Karpas-422 (cell line): ENCODE measurements at regions not wholly inside any gene's neighbourhood (a gene's known extent, or its start where the extent isn't known, plus 50 kb on each side); places are given as distances from the start of the nearest gene placed in this dataset.

Source experiments
- DNase-seq: peaks from one replicate; pipeline ENCODE4 v3.0.0-alpha.2; 2015
- H2AFZ ChIP-seq: fragments of 200-600 bp; sonication (generic); 2 replicates; pipeline ENCODE4 v1.6.1; 2014; ENCODE audit warnings: antibody characterized with exemption, low read length, mixed read lengths
- H3K27ac ChIP-seq: fragments of 200-600 bp; sonication (generic); 2 replicates; pipeline ENCODE4 v1.5.1; 2014; ENCODE audit warnings: mild to moderate bottlenecking, low read length, moderate library complexity
- H3K27me3 ChIP-seq: fragments of 200-600 bp; sonication (generic); 2 replicates; pipeline ENCODE4 v1.6.1; 2014; ENCODE audit warnings: low read length, mixed read lengths
- H3K36me3 ChIP-seq: fragments of 200-600 bp; sonication (generic); 2 replicates; pipeline ENCODE4 v1.6.1; 2014; ENCODE audit warnings: low read length, mixed read lengths; ENCODE audit not compliant: insufficient read depth
- H3K4me1 ChIP-seq: fragments of 200-600 bp; sonication (generic); 2 replicates; pipeline ENCODE4 v1.6.1; 2014; ENCODE audit warnings: mild to moderate bottlenecking, low read length, mixed read lengths
- H3K4me2 ChIP-seq: fragments of 200-600 bp; sonication (generic); 2 replicates; pipeline ENCODE4 v1.6.1; 2014; ENCODE audit warnings: low read length, low read depth, mild to moderate bottlenecking; ENCODE audit not compliant: poor library complexity, severe bottlenecking
- H3K4me3 ChIP-seq: fragments of 200-600 bp; sonication (generic); 2 replicates; pipeline ENCODE4 v1.5.1; 2014; ENCODE audit warnings: mild to moderate bottlenecking, antibody characterized with exemption, low read length, mixed read lengths
- H3K79me2 ChIP-seq: fragments of 200-600 bp; sonication (generic); 2 replicates; pipeline ENCODE4 v1.6.1; 2014; ENCODE audit warnings: mild to moderate bottlenecking, low read length, mixed read lengths
- H3K9ac ChIP-seq: fragments of 200-600 bp; sonication (generic); 2 replicates; pipeline ENCODE4 v1.6.0; 2014; ENCODE audit warnings: low read length
- H3K9me2 ChIP-seq: fragments of 200-600 bp; sonication (generic), shearing (Covaris generic); replicated peaks from 2 replicates; pipeline ENCODE4 v1.6.0; 2014; ENCODE audit warnings: mild to moderate bottlenecking, low read length, moderate library complexity; ENCODE audit not compliant: insufficient read depth
- H3K9me3 ChIP-seq: fragments of 300-700, 200-600 bp; sonication (generic); 2 replicates; pipeline ENCODE4 v1.6.1; 2014; ENCODE audit warnings: low read length, mixed read lengths
- H4K20me1 ChIP-seq: fragments of 200-600 bp; sonication (generic); 2 replicates; pipeline ENCODE4 v1.6.1; 2014; ENCODE audit warnings: mild to moderate bottlenecking, antibody characterized with exemption, low read length, low read depth; ENCODE audit not compliant: insufficient read depth

DNA sequence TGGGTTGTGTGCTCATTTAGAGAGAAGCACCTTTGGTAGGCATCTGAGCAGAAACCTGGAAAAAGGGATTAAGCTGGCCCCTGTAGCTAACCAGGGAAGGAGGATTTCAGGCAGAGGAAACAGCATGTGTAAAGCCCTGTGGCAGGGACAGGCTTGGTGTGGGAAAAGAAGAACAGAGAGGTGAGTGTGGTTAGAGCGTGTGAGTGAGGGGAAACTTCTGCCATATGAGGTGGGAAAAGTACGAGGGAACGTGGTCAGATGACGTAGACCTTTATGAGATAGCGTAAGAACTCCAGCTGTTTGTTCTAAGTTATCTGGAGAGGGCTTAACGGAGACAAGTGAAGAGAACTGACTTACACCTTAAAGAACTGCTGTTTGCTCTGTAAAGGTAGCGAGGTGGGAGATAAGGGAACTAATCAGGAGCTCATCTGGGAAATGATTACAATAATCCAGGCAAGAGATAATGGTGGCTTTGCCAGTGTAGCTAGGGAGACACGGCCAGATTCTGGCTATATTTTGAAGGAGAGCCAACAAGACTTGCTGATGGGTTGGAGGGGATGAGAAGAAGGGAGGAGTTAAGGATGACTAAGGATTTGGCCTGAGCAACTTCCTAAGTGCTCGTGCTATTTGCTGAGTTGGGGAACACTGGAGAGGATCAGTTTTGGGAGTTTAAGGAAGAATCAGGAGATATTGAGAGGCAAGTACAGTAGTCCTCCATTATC lies 234.0 kb downstream of the ETNK1 start:
- Histone ChIP-seq H3K9ac (no peak overlapping the region), H3K4me3 (no peak overlapping the region), H2AFZ (no peak overlapping the region), H3K4me2 (no peak overlapping the region), H3K27ac (no peak overlapping the region), H3K36me3 (no peaks in the 10 kb centered on the region), H3K9me2 (no peaks in the 10 kb centered on the region), H4K20me1 (no peaks in the 10 kb centered on the region), H3K27me3 (no peaks in the 10 kb centered on the region), H3K79me2 (no peaks in the 10 kb centered on the region), H3K4me1 (no peaks in the 10 kb centered on the region), H3K9me3 (no peaks in the 10 kb centered on the region)
- no peak for DNase-seq

DNA sequence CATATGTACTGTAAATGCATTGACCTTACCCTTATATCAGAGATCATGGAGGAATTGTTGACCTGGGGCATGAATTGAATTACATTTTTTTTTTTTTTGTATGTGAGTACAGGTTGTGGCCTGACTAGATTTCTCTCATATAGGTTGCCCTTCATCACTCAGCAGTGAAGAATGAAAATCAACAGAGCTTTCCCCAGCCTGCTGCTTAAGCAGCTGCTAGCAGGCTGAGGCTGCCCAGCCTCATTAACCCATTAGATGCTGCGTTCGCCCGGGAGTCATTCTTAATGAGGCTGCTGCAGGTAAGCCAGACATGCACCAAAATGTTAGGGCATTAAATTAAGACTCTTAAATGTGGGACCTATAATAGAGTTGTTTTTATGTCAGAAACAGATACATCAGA lies 236.0 kb downstream of the ETNK1 start:
- no peaks in the 10 kb centered on the region for H3K79me2 ChIP-seq

DNA sequence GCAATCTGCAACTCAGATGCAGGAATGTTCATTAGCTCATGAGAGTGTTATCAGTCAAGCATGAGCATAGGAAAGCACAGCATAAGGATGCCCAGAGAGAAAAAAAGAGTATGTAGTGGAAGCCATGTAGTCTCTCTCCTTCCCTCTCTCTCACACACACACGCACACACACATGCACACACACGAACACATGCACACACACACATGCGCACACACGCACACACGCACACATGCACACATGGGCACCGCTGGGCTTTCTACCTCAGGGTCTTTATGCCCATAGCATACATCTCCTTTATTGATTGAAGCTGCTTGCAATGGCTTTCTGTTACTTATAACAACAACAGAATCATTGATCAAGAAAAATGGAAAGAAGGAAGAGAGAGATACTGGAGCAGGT lies 240.9 kb downstream of the ETNK1 start:
- Histone ChIP-seq H3K4me2 (no peak overlapping the region), H3K9me3 (no peaks in the 10 kb centered on the region), H3K9me2 (no peaks in the 10 kb centered on the region)

More for the DNA sequence above, 236.0 kb downstream of the ETNK1 start:
- Histone ChIP-seq H3K27me3 (no peaks in the 10 kb centered on the region), H3K36me3 (no peaks in the 10 kb centered on the region), H3K4me3 (no peak overlapping the region), H4K20me1 (no peaks in the 10 kb centered on the region), H3K4me2 (no peak overlapping the region), H3K9me3 (no peaks in the 10 kb centered on the region), H3K9me2 (no peaks in the 10 kb centered on the region), H3K27ac (no peak overlapping the region), H3K9ac (no peak overlapping the region), H3K4me1 (no peaks in the 10 kb centered on the region), H2AFZ (no peak overlapping the region)
- no peak for DNase-seq

DNA sequence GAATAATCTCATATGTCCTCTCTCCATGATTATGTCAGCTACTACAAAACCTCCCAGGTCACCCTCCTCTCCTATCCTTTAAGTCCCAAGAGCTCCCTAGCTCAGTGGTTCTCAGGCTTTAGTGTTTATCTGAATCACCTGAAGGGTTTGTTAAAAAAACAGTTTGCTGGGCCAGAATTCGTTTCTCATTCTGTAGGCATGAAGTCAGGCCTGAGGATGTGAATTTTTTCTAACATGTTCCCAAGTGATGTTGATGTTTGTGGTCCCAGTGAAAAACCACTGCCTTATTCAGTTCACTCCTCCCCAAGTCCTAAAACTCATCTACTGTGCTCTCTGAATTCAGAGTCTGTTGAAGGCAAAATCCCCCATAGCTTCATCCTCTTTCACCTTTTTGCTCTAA lies 241.4 kb downstream of the ETNK1 start:
- Histone ChIP-seq H3K27me3 (no peaks in the 10 kb centered on the region), H3K4me1 (no peaks in the 10 kb centered on the region), H3K9me3 (no peaks in the 10 kb centered on the region), H3K36me3 (no peaks in the 10 kb centered on the region), H3K4me2 (no peak overlapping the region), H3K27ac (no peak overlapping the region), H2AFZ (no peak overlapping the region), H4K20me1 (no peaks in the 10 kb centered on the region), H3K79me2 (no peaks in the 10 kb centered on the region), H3K9ac (no peak overlapping the region), H3K9me2 (no peaks in the 10 kb centered on the region), H3K4me3 (no peak overlapping the region)
- DNase-seq: no peak

More for the DNA sequence above, 240.9 kb downstream of the ETNK1 start:
- H3K27ac ChIP-seq: no peak overlapping the region
- no peak for DNase-seq
- no peaks in the 10 kb centered on the region for H3K27me3 ChIP-seq
- H3K79me2 ChIP-seq: no peaks in the 10 kb centered on the region
- no peaks in the 10 kb centered on the region for H4K20me1 ChIP-seq
- no peak overlapping the region for H3K9ac ChIP-seq
- no peaks in the 10 kb centered on the region for H3K4me1 ChIP-seq
- H2AFZ ChIP-seq: no peak overlapping the region
- H3K4me3 ChIP-seq: no peak overlapping the region
- no peaks in the 10 kb centered on the region for H3K36me3 ChIP-seq

DNA sequence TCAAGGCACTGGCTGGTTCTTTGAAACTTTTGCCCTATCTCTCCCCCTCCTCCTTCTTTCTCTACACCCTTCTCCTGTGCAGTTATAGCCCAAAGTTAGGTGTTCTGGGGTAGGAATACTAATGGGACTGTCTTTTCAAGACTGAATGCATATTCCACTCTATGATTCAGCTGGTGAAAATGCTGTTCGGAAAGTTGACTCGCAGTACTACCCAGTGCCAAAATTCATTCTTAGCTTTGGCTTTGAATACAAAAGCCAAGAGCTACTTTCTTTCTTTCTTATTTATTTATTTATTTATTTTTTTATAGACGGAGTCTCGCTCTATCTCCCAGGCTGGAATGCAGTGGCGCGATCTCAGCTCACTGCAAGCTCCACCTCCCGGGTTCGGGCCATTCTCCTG lies 249.2 kb downstream of the ETNK1 start:
- no peak overlapping the region for H3K4me3 ChIP-seq
- no peaks in the 10 kb centered on the region for H3K27me3 ChIP-seq
- H3K9me2 ChIP-seq: no peaks in the 10 kb centered on the region
- no peaks in the 10 kb centered on the region for H3K79me2 ChIP-seq
- H3K27ac ChIP-seq: no peak overlapping the region
- H3K9me3 ChIP-seq: no peaks in the 10 kb centered on the region
- DNase-seq: no peak
- no peaks in the 10 kb centered on the region for H3K4me1 ChIP-seq
- H3K4me2 ChIP-seq: no peak overlapping the region
- no peaks in the 10 kb centered on the region for H4K20me1 ChIP-seq
- H3K36me3 ChIP-seq: no peaks in the 10 kb centered on the region
- no peak overlapping the region for H3K9ac ChIP-seq
- no peak overlapping the region for H2AFZ ChIP-seq

DNA sequence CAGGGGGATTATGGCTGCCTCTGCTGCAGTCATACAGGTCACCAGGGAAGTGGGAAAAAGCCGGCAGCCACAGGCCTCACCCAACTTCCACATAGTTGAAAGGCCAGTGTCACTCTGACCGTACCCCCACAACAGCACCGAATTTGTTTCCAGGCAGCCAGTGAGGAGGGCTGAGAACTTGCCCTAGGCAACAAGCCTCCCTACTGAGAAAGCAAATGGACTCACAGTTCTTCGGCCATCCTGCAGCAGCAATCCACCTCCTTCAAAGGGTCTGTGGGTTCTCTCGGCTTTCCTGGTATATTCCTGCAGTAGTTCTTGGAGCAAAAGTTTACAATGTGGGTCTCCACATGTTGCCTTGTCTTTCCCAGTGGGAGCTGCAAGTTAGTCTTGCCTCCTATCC lies 251.3 kb downstream of the ETNK1 start:
- DNase-seq: no peak
- no peaks in the 10 kb centered on the region for H3K9me2 ChIP-seq
- H3K27ac ChIP-seq: no peak overlapping the region
- H3K4me1 ChIP-seq: no peaks in the 10 kb centered on the region
- H2AFZ ChIP-seq: no peak overlapping the region
- no peak overlapping the region for H3K4me2 ChIP-seq
- H3K79me2 ChIP-seq: no peaks in the 10 kb centered on the region
- H3K9ac ChIP-seq: no peak overlapping the region
- no peaks in the 10 kb centered on the region for H4K20me1 ChIP-seq
- H3K4me3 ChIP-seq: no peak overlapping the region
- no peaks in the 10 kb centered on the region for H3K9me3 ChIP-seq
- H3K27me3 ChIP-seq: no peaks in the 10 kb centered on the region
- H3K36me3 ChIP-seq: no peaks in the 10 kb centered on the region

DNA sequence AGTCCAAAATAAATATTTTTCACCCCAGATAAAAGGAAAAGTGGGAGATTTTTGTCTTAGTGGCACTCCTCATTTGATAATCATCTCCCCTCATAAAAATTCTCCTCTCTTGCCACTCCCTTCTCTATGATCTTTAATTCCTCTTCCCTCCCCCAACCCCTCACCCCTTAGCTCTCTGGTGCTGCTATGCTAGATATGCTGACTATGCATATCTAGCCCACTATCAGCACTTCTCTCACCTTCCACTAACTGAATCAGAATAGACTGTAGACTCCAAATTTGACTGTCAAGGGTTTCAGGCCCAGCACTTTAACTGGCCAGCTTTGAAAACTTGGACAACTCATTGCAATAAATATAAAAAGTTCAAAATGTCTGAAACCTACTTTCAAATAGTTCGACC lies 254.2 kb downstream of the ETNK1 start:
- Histone ChIP-seq H3K27me3 (no peaks in the 10 kb centered on the region), H3K9ac (no peak overlapping the region), H2AFZ (no peak overlapping the region), H3K9me2 (no peaks in the 10 kb centered on the region), H3K36me3 (no peaks in the 10 kb centered on the region), H4K20me1 (no peaks in the 10 kb centered on the region), H3K4me1 (no peaks in the 10 kb centered on the region), H3K27ac (no peak overlapping the region), H3K4me2 (no peak overlapping the region), H3K79me2 (no peaks in the 10 kb centered on the region), H3K9me3 (no peaks in the 10 kb centered on the region), H3K4me3 (no peak overlapping the region)
- DNase-seq: no peak

DNA sequence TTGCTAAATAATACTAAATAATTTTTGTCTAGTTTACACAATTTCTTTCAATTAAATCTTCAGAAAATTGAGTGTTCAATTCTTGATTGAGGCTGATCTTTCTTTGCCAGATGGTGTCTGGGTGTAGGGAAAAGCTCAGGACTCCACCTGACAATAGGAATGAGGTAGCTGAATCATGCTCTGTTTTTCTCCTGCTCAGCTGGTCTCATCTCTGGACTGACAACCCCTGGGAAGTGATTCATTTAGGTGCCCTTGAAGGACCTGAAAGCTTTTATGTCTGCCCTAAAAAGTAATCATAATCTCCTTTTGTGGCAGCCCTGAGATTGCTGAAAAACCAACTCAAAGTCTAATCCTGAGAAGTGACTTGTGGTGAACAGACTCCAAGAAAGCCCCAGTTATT lies 255.4 kb downstream of the ETNK1 start:
- H3K79me2 ChIP-seq: no peaks in the 10 kb centered on the region
- no peak overlapping the region for H3K4me2 ChIP-seq

More for the DNA sequence above, 255.4 kb downstream of the ETNK1 start:
- Histone ChIP-seq H3K9me2 (no peaks in the 10 kb centered on the region), H3K9ac (no peak overlapping the region), H3K9me3 (no peaks in the 10 kb centered on the region), H3K27me3 (no peaks in the 10 kb centered on the region), H3K4me1 (no peaks in the 10 kb centered on the region), H3K27ac (no peak overlapping the region), H4K20me1 (no peaks in the 10 kb centered on the region), H3K36me3 (no peaks in the 10 kb centered on the region), H3K4me3 (no peak overlapping the region), H2AFZ (no peak overlapping the region)
- DNase-seq: no peak
